Kidney (tissue), 13 donors: ENCODE measurements at regions not wholly inside any gene's neighbourhood (a gene's known extent, or its start where the extent isn't known, plus 50 kb on each side); places are given as distances from the start of the nearest gene placed in this dataset.
A peak's percentile ranks its signal among the peaks of the same experiment; 100 is the strongest.

ENCODE experiments used
- DNase-seq, 5 donors: peaks; one replicate each; pipeline ENCODE4 v3.0.0-alpha.2; 2013 to 2020
- FAIRE-seq: peaks from 2 replicates; lab custom pipeline; 2012; peaks lifted over from hg19 to GRCh38; lab: Jason Lieb, UNC
- H3K27ac ChIP-seq, 2 donors: one replicate each; pipeline ENCODE4 v1.7.0; 2013; ENCODE audit warnings: low read depth in 2 of 2, low read length in 2 of 2, inconsistent platforms in 1 of 2
- H3K27me3 ChIP-seq: one replicate; pipeline ENCODE4 v1.7.1; 2013; ENCODE audit warnings: low read length, inconsistent platforms; ENCODE audit not compliant: control insufficient read depth, insufficient read depth
- H3K36me3 ChIP-seq, 3 donors: one replicate each; pipeline versions ENCODE4 v1.7.0 to v1.7.1; 2013; ENCODE audit warnings: low read length in 3 of 3, control low read depth in 1 of 3, inconsistent platforms in 1 of 3; ENCODE audit not compliant: insufficient read depth in 3 of 3, control insufficient read depth in 2 of 3
- H3K4me1 ChIP-seq, 3 donors: one replicate each; pipeline versions ENCODE4 v1.7.0 to v1.7.1; 2013; ENCODE audit warnings: low read length in 3 of 3, inconsistent platforms in 1 of 3, low read depth in 1 of 3; ENCODE audit not compliant: control insufficient read depth in 2 of 3, insufficient read depth in 2 of 3
- H3K4me3 ChIP-seq, 3 donors: one replicate each; pipeline versions ENCODE4 v1.7.0 to v1.8.1; 2013; ENCODE audit warnings: low read length in 3 of 3, control low read depth in 1 of 3, inconsistent platforms in 1 of 3
- H3K9ac ChIP-seq, 3 donors: one replicate each; pipeline versions ENCODE4 v1.7.0 to v1.7.1; 2013; ENCODE audit warnings: low read length in 3 of 3, control low read depth in 1 of 3, inconsistent platforms in 1 of 3
- H3K9me3 ChIP-seq, 3 donors: one replicate each; pipeline versions ENCODE4 v1.7.0 to v1.7.1; 2013; ENCODE audit warnings: low read length in 3 of 3, control low read depth in 1 of 3, inconsistent platforms in 1 of 3; ENCODE audit not compliant: control insufficient read depth in 2 of 3, insufficient read depth in 1 of 3
- CTCF ChIP-seq: IDR thresholded peaks from 3 replicates; pipeline ENCODE4 v1.5.1; 2012; ENCODE audit warnings: mild to moderate bottlenecking, moderate library complexity, borderline replicate concordance; ENCODE audit not compliant: insufficient read depth; ENCODE audit errors: extremely low read depth
- intact Hi-C: fragments of 100-400 bp; cut with DNase I; formaldehyde crosslinking; loops from one replicate; pipeline ENCODE4 v1.11.1; 2022
- donor health status: control.
- donor health status: control.
- donor health status: control.
- donor health status: control.
- donor health status: control.
- donor health status: DM: yes; HTN: yes; CAD: no.
- donor health status: Normal renal cell carcinoma (clear cell type).

GRCh38 chr1:78227705-78228635, 182.2 kb downstream of the GIPC2 start:
- peak overlapping the region; percentile 40 to 45 for H3K27ac ChIP-seq
- DNase-seq (peak in 2 of 5 donors; percentile 6 to 40), FAIRE-seq (peak; percentile 39)
- no peaks in the 10 kb centered on the region for H3K36me3 ChIP-seq
- H3K27me3 ChIP-seq: no peaks in the 10 kb centered on the region
- no peak overlapping the region for H3K9ac ChIP-seq
- no peak for TF ChIP-seq CTCF
- H3K4me3 ChIP-seq: no peak overlapping the region
- H3K9me3 ChIP-seq: peaks cover 0 to 11% (median 0%) of the 10 kb centered on the region in 3 donors
- peaks cover 0 to 18% (median 5%) of the 10 kb centered on the region in 3 donors for H3K4me1 ChIP-seq
- intact Hi-C loops: no loop called here

- no peak for FAIRE-seq
- no peak for TF ChIP-seq CTCF
- no peak overlapping the region for H3K4me3 ChIP-seq
Observed at GRCh38 chr1:78229344-78229743, 183.6 kb downstream of the GIPC2 start.

GRCh38 chr1:78231477-78231876, 185.7 kb downstream of the GIPC2 start:
- TF ChIP-seq CTCF: no peak
- Histone ChIP-seq H3K27me3 (no peaks in the 10 kb centered on the region), H3K36me3 (no peaks in the 10 kb centered on the region), H3K27ac (no peak overlapping the region), H3K9me3 (peaks cover 0 to 12% (median 0%) of the 10 kb centered on the region in 3 donors), H3K4me1 (peaks cover 0 to 3% (median 0%) of the 10 kb centered on the region in 3 donors), H3K4me3 (no peak overlapping the region), H3K9ac (no peak overlapping the region)
- intact Hi-C loops: no loop called here
- FAIRE-seq (no peak), DNase-seq (no peak)

More at GRCh38 chr1:78229344-78229743, 183.6 kb downstream of the GIPC2 start:
- Histone ChIP-seq H3K9me3 (peaks cover 0 to 11% (median 0%) of the 10 kb centered on the region in 3 donors), H3K4me1 (peaks cover 0 to 5% (median 3%) of the 10 kb centered on the region in 3 donors), H3K9ac (no peak overlapping the region), H3K27ac (no peak overlapping the region), H3K36me3 (no peaks in the 10 kb centered on the region), H3K27me3 (no peaks in the 10 kb centered on the region)
- intact Hi-C loops: no loop called here
- no peak for DNase-seq
